ENCODE measurements at regions not wholly inside any gene's neighbourhood (a gene's known extent, or its start where the extent isn't known, plus 50 kb on each side); places are given as distances from the start of the nearest gene placed in this dataset.

GRCh38 chr18:73683409-73684238 lies 464.0 kb downstream of the FBXO15 start:
- no peak overlapping the region for H2AFZ ChIP-seq (ENCODE audit: low read depth, low read length)
- TF ChIP-seq EZH2phosphoT487 (IDR thresholded peaks at IDR 0.05; ENCODE audit: low read depth) = no peak
- TF ChIP-seq, protein P1, sequence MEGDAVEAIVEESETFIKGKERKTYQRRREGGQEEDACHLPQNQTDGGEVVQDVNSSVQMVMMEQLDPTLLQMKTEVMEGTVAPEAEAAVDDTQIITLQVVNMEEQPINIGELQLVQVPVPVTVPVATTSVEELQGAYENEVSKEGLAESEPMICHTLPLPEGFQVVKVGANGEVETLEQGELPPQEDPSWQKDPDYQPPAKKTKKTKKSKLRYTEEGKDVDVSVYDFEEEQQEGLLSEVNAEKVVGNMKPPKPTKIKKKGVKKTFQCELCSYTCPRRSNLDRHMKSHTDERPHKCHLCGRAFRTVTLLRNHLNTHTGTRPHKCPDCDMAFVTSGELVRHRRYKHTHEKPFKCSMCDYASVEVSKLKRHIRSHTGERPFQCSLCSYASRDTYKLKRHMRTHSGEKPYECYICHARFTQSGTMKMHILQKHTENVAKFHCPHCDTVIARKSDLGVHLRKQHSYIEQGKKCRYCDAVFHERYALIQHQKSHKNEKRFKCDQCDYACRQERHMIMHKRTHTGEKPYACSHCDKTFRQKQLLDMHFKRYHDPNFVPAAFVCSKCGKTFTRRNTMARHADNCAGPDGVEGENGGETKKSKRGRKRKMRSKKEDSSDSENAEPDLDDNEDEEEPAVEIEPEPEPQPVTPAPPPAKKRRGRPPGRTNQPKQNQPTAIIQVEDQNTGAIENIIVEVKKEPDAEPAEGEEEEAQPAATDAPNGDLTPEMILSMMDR (IDR thresholded peaks at IDR 0.05; ENCODE audit: low read depth, low read length) = no peak
- no peak overlapping the region for H3K9ac ChIP-seq (ENCODE audit: low read length)
- H4K20me1 ChIP-seq (ENCODE audit: insufficient read depth, low read length) = no peaks in the 10 kb centered on the region
- H3K79me2 ChIP-seq (ENCODE audit: low read length) = no peaks in the 10 kb centered on the region
- no peaks in the 10 kb centered on the region for H3K36me3 ChIP-seq (replicated peaks; ENCODE audit: low read depth, low read length)
- no peak overlapping the region for H3K27ac ChIP-seq (ENCODE audit: low read length)
- no peaks in the 10 kb centered on the region for H3K9me3 ChIP-seq (ENCODE audit: insufficient read depth, low read length)
- no peak overlapping the region for H3K4me3 ChIP-seq (ENCODE audit: low read length)
- H3K4me1 ChIP-seq (ENCODE audit: low read length) = peaks cover 21% of the 10 kb centered on the region
- peaks cover 3% of the 10 kb centered on the region; the same call in 1 of the 2 replicates for H3K27me3 ChIP-seq (ENCODE audit: low read depth, low read length)
- H3K4me2 ChIP-seq (ENCODE audit: low read length) = no peak overlapping the region

DNA sequence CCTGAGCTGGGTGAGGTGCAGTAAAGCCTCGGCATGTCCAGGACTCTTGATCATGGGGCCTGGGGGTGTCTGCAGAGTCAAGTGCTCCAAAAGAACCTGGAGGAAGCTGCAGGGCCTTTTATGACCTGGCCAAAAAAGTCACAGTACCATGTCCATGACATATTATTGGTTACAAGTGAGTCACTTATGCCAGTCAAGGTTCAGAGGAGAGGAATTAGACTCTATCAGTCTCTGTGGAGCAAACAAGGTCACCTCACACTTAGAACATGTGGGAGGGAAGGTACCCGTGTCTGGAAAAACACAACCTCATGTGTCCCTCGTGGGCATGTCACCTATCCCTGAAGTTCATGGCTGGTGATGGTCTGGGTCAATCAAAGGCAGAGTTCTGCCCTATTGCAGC lies 465.7 kb downstream of the FBXO15 start:
- Histone ChIP-seq H3K9me3 (ENCODE audit: insufficient read depth, low read length) (no peaks in the 10 kb centered on the region), H3K9ac (ENCODE audit: low read length) (no peak overlapping the region), H3K4me2 (ENCODE audit: low read length) (no peak overlapping the region), H3K79me2 (ENCODE audit: low read length) (no peaks in the 10 kb centered on the region), H3K4me3 (ENCODE audit: low read length) (no peak overlapping the region), H4K20me1 (ENCODE audit: insufficient read depth, low read length) (no peaks in the 10 kb centered on the region), H3K4me1 (ENCODE audit: low read length) (peaks cover 20% of the 10 kb centered on the region), H3K27ac (ENCODE audit: low read length) (no peak overlapping the region), H3K36me3 (replicated peaks; ENCODE audit: low read depth, low read length) (no peaks in the 10 kb centered on the region), H2AFZ (ENCODE audit: low read depth, low read length) (no peak overlapping the region), H3K27me3 (ENCODE audit: low read depth, low read length) (no peaks in the 10 kb centered on the region)
- no peak for TF ChIP-seq EZH2phosphoT487 (IDR thresholded peaks at IDR 0.05; ENCODE audit: low read depth)
- TF ChIP-seq, protein P1 (IDR thresholded peaks at IDR 0.05; ENCODE audit: low read depth, low read length) = no peak

- no peak overlapping the region for H2AFZ ChIP-seq (ENCODE audit: low read depth, low read length)
- no peaks in the 10 kb centered on the region for H3K27me3 ChIP-seq (ENCODE audit: low read depth, low read length)
- no peak for TF ChIP-seq EZH2phosphoT487 (IDR thresholded peaks at IDR 0.05; ENCODE audit: low read depth)
- TF ChIP-seq, protein P1 (IDR thresholded peaks at IDR 0.05; ENCODE audit: low read depth, low read length) = no peak
- no peak overlapping the region for H3K9ac ChIP-seq (ENCODE audit: low read length)
- no peaks in the 10 kb centered on the region for H3K36me3 ChIP-seq (replicated peaks; ENCODE audit: low read depth, low read length)
- H3K27ac ChIP-seq (ENCODE audit: low read length) = no peak overlapping the region
- H3K9me3 ChIP-seq (ENCODE audit: insufficient read depth, low read length) = no peaks in the 10 kb centered on the region
- H3K4me3 ChIP-seq (ENCODE audit: low read length) = no peak overlapping the region
- H4K20me1 ChIP-seq (ENCODE audit: insufficient read depth, low read length) = no peaks in the 10 kb centered on the region
- peaks cover 20% of the 10 kb centered on the region for H3K4me1 ChIP-seq (ENCODE audit: low read length)
- H3K4me2 ChIP-seq (ENCODE audit: low read length) = no peak overlapping the region
- H3K79me2 ChIP-seq (ENCODE audit: low read length) = no peaks in the 10 kb centered on the region
Measured at GRCh38 chr18:73681398-73681797, 466.2 kb downstream of the FBXO15 start.

DNA sequence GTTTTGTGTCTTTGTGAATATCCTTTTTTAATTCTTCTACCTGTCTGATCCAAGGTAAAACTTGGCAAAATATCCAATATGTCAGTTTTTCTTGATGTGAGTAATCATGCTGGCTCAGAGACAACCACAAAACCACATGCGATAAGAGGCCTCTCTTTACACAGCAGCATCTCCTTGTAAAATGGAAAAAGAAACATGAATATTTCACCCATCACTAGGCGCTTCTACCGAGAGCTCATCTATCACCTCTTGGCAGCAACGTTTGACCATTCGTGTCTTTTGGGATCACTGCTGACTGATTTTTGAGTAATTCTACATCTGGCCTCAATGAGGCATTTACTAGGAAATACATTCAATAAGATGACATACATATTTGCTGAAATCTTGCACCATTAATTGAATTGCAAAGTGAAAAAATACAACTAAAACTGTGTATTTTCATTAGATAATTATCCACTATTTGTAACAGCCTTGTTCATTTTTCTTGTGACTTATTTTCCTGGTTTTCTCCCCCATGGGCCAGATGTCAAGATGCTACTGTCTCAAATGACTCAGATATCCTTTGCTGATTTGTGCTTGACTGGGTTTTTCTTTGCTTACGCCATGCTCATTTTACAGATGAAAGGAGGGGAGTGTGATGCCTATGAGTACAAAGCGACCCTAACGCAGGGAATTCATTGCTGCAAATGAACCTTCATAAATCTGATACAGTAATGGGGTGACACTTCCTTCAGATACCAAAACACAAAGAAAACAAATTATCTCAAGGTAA lies 467.5 kb downstream of the FBXO15 start:
- TF ChIP-seq, protein P1 (IDR thresholded peaks at IDR 0.05; ENCODE audit: low read depth, low read length) = no peak
- TF ChIP-seq EZH2phosphoT487 (IDR thresholded peaks at IDR 0.05; ENCODE audit: low read depth) = no peak
- Histone ChIP-seq H2AFZ (ENCODE audit: low read depth, low read length) (no peak overlapping the region), H3K27ac (ENCODE audit: low read length) (no peak overlapping the region), H3K4me3 (ENCODE audit: low read length) (no peak overlapping the region), H3K79me2 (ENCODE audit: low read length) (no peaks in the 10 kb centered on the region), H3K27me3 (ENCODE audit: low read depth, low read length) (no peaks in the 10 kb centered on the region), H3K4me1 (ENCODE audit: low read length) (peaks cover 20% of the 10 kb centered on the region), H3K9ac (ENCODE audit: low read length) (no peak overlapping the region), H3K36me3 (replicated peaks; ENCODE audit: low read depth, low read length) (no peaks in the 10 kb centered on the region), H4K20me1 (ENCODE audit: insufficient read depth, low read length) (no peaks in the 10 kb centered on the region), H3K4me2 (ENCODE audit: low read length) (peak overlapping the region; percentile 15; the same call in 1 of the 2 replicates), H3K9me3 (ENCODE audit: insufficient read depth, low read length) (no peaks in the 10 kb centered on the region)

Data from OCI-LY3 (cell line).